ENCODE measurements at regions not wholly inside any gene's neighbourhood (a gene's known extent, or its start where the extent isn't known, plus 50 kb on each side); places are given as distances from the start of the nearest gene placed in this dataset.

- peaks cover 2% of the 10 kb centered on the region for H3K9me3 Mint-ChIP-seq (ENCODE audit: unreplicated experiment)
- no peak overlapping the region for H3K27ac Mint-ChIP-seq (ENCODE audit: unreplicated experiment)
- no peaks in the 10 kb centered on the region for H3K79me2 ChIP-seq (ENCODE audit: insufficient read depth, low read length)
- no peaks in the 10 kb centered on the region for H3K4me1 ChIP-seq (ENCODE audit: insufficient read depth, low read length)
- no peak overlapping the region for H3K4me3 Mint-ChIP-seq (ENCODE audit: unreplicated experiment)
- H3K36me3 Mint-ChIP-seq (ENCODE audit: low read depth, unreplicated experiment) = no peaks in the 10 kb centered on the region
- TF ChIP-seq, protein P1, sequence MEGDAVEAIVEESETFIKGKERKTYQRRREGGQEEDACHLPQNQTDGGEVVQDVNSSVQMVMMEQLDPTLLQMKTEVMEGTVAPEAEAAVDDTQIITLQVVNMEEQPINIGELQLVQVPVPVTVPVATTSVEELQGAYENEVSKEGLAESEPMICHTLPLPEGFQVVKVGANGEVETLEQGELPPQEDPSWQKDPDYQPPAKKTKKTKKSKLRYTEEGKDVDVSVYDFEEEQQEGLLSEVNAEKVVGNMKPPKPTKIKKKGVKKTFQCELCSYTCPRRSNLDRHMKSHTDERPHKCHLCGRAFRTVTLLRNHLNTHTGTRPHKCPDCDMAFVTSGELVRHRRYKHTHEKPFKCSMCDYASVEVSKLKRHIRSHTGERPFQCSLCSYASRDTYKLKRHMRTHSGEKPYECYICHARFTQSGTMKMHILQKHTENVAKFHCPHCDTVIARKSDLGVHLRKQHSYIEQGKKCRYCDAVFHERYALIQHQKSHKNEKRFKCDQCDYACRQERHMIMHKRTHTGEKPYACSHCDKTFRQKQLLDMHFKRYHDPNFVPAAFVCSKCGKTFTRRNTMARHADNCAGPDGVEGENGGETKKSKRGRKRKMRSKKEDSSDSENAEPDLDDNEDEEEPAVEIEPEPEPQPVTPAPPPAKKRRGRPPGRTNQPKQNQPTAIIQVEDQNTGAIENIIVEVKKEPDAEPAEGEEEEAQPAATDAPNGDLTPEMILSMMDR (IDR thresholded peaks at IDR 0.05; ENCODE audit: insufficient read depth, low read depth, low read length) = no peak
- TF ChIP-seq EZH2 (IDR thresholded peaks at IDR 0.05; ENCODE audit: insufficient read depth, low read length) = no peak
- no peak overlapping the region for H3K4me3 ChIP-seq (ENCODE audit: insufficient read depth, low read depth, low read length)
- no peaks in the 10 kb centered on the region for H4K20me1 ChIP-seq (ENCODE audit: insufficient read depth, low read length)
- H3K27ac ChIP-seq (ENCODE audit: low read depth, low read length) = no peak overlapping the region
- no peaks in the 10 kb centered on the region for H3K27me3 ChIP-seq (ENCODE audit: insufficient read depth, low read length)
- no peak for FAIRE-seq
- peaks cover 5% of the 10 kb centered on the region for H3K9me3 ChIP-seq (ENCODE audit: insufficient read depth, low read depth, low read length)
- H3K27me3 Mint-ChIP-seq (ENCODE audit: low read depth, unreplicated experiment) = no peaks in the 10 kb centered on the region
- DNase-seq (ENCODE audit: low read depth) = no peak
- no peaks in the 10 kb centered on the region for H3K36me3 ChIP-seq (ENCODE audit: insufficient read depth, low read length)
- no peak overlapping the region for H3K4me2 ChIP-seq (ENCODE audit: low read length)
- no peaks in the 10 kb centered on the region for H3K4me1 Mint-ChIP-seq (ENCODE audit: low read depth, unreplicated experiment)
- H2AFZ ChIP-seq (ENCODE audit: low read depth, low read length) = no peak overlapping the region
- no peak overlapping the region for H3K9ac ChIP-seq (ENCODE audit: low read length)
These were observed 625.9 kb upstream of the RAG2 start for GRCh38 chr11:37223962-37224361.

GRCh38 chr11:37203006-37203405 lies 605.0 kb upstream of the RAG2 start:
- Mint-ChIP-seq H3K4me1 (ENCODE audit: low read depth, unreplicated experiment) (no peaks in the 10 kb centered on the region), H3K36me3 (ENCODE audit: low read depth, unreplicated experiment) (no peaks in the 10 kb centered on the region)

DNA sequence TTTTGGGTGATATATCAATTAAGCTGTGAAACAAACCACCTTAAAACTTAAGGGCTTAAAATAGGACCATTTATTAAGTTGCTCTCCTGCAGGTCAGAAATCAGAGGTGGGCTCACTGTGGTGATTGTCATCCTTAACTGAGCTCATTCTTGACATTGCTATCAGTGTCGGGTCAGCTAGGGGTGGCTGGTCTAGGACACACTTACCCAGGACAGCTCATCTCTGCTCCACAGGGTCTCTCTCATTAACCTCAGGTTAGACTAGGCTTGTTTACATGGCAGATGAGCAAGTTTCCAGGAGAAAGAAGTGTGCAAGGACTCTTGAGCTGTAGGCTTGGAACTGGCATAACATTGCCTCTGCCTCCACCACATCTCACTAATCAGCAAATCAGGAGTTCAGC lies 601.0 kb upstream of the RAG2 start:
- Histone ChIP-seq H3K9me3 (ENCODE audit: insufficient read depth, low read depth, low read length) (no peaks in the 10 kb centered on the region), H3K9ac (ENCODE audit: low read length) (no peak overlapping the region), H3K79me2 (ENCODE audit: insufficient read depth, low read length) (no peaks in the 10 kb centered on the region), H4K20me1 (ENCODE audit: insufficient read depth, low read length) (no peaks in the 10 kb centered on the region), H2AFZ (ENCODE audit: low read depth, low read length) (no peak overlapping the region), H3K27ac (ENCODE audit: low read depth, low read length) (no peak overlapping the region), H3K4me3 (ENCODE audit: insufficient read depth, low read depth, low read length) (no peak overlapping the region), H3K36me3 (ENCODE audit: insufficient read depth, low read length) (no peaks in the 10 kb centered on the region), H3K4me1 (ENCODE audit: insufficient read depth, low read length) (no peaks in the 10 kb centered on the region), H3K27me3 (ENCODE audit: insufficient read depth, low read length) (no peaks in the 10 kb centered on the region), H3K4me2 (ENCODE audit: low read length) (no peak overlapping the region)
- H3K27ac Mint-ChIP-seq (ENCODE audit: unreplicated experiment) = no peak overlapping the region
- H3K4me3 Mint-ChIP-seq (ENCODE audit: unreplicated experiment) = no peak overlapping the region
- TF ChIP-seq, protein P1 (IDR thresholded peaks at IDR 0.05; ENCODE audit: insufficient read depth, low read depth, low read length) = no peak
- no peak for TF ChIP-seq EZH2 (IDR thresholded peaks at IDR 0.05; ENCODE audit: insufficient read depth, low read length)
- no peaks in the 10 kb centered on the region for H3K9me3 Mint-ChIP-seq (ENCODE audit: unreplicated experiment)
- no peak for DNase-seq (ENCODE audit: low read depth)
- no peaks in the 10 kb centered on the region for H3K4me1 Mint-ChIP-seq (ENCODE audit: low read depth, unreplicated experiment)
- FAIRE-seq = no peak
- H3K36me3 Mint-ChIP-seq (ENCODE audit: low read depth, unreplicated experiment) = no peaks in the 10 kb centered on the region
- no peaks in the 10 kb centered on the region for H3K27me3 Mint-ChIP-seq (ENCODE audit: low read depth, unreplicated experiment)

More at GRCh38 chr11:37203006-37203405, 605.0 kb upstream of the RAG2 start:
- DNase-seq (ENCODE audit: low read depth) (no peak), FAIRE-seq (no peak)
- TF ChIP-seq, protein P1 (IDR thresholded peaks at IDR 0.05; ENCODE audit: insufficient read depth, low read depth, low read length) = no peak
- TF ChIP-seq EZH2 (IDR thresholded peaks at IDR 0.05; ENCODE audit: insufficient read depth, low read length) = no peak
- H3K9me3 Mint-ChIP-seq (ENCODE audit: unreplicated experiment) = peaks cover 3% of the 10 kb centered on the region
- no peak overlapping the region for H3K4me3 Mint-ChIP-seq (ENCODE audit: unreplicated experiment)
- no peaks in the 10 kb centered on the region for H3K27me3 Mint-ChIP-seq (ENCODE audit: low read depth, unreplicated experiment)
- H3K9me3 ChIP-seq (ENCODE audit: insufficient read depth, low read depth, low read length) = no peaks in the 10 kb centered on the region
- H3K36me3 ChIP-seq (ENCODE audit: insufficient read depth, low read length) = no peaks in the 10 kb centered on the region
- H3K27ac ChIP-seq (ENCODE audit: low read depth, low read length) = no peak overlapping the region
- no peaks in the 10 kb centered on the region for H3K27me3 ChIP-seq (ENCODE audit: insufficient read depth, low read length)
- no peaks in the 10 kb centered on the region for H4K20me1 ChIP-seq (ENCODE audit: insufficient read depth, low read length)
- no peaks in the 10 kb centered on the region for H3K4me1 ChIP-seq (ENCODE audit: insufficient read depth, low read length)
- H2AFZ ChIP-seq (ENCODE audit: low read depth, low read length) = no peak overlapping the region
- no peak overlapping the region for H3K9ac ChIP-seq (ENCODE audit: low read length)
- H3K79me2 ChIP-seq (ENCODE audit: insufficient read depth, low read length) = no peaks in the 10 kb centered on the region
- H3K4me2 ChIP-seq (ENCODE audit: low read length) = no peak overlapping the region
- no peak overlapping the region for H3K27ac Mint-ChIP-seq (ENCODE audit: unreplicated experiment)
- no peak overlapping the region for H3K4me3 ChIP-seq (ENCODE audit: insufficient read depth, low read depth, low read length)
